H1 (cell line): ENCODE measurements at regions not wholly inside any gene's neighbourhood (a gene's known extent, or its start where the extent isn't known, plus 50 kb on each side); places are given as distances from the start of the nearest gene placed in this dataset.

Experiments used
- CTCF ChIA-PET: fragments of 300-600 bp; sonication (Branson Sonifier 250); formaldehyde crosslinking; loops from one replicate; lab custom pipeline; 2021; ENCODE audit not compliant: partially characterized antibody; lab: Charles Lee
- POLR2A ChIA-PET: fragments of 300-600 bp; sonication (Branson Sonifier 250); formaldehyde crosslinking; loops from one replicate; lab custom pipeline; 2021; ENCODE audit warnings: inconsistent platforms; ENCODE audit not compliant: partially characterized antibody; lab: Charles Lee
- DNase-seq, 2 experiments: peaks; one replicate each; pipeline versions ENCODE4 v3.0.0 to v3.0.0-alpha.2; 2010 to 2022; ENCODE audit warnings: low spot score in 2 of 2, low read depth in 1 of 2, mixed read lengths in 1 of 2
- FAIRE-seq: peaks from 2 replicates; lab custom pipeline; 2011; peaks lifted over from hg19 to GRCh38; lab: Jason Lieb, UNC
- H2AFZ ChIP-seq: 2 replicates; pipeline ENCODE4 v1.8.1; 2012; ENCODE audit warnings: low read length, inconsistent platforms
- H2AK5ac ChIP-seq: 2 replicates; pipeline ENCODE4 v1.6.1; 2013; ENCODE audit warnings: low read depth, low read length
- H2BK120ac ChIP-seq: replicated peaks from 2 replicates; pipeline ENCODE3; 2013; ENCODE audit warnings: low read depth, low read length, inconsistent platforms
- H2BK12ac ChIP-seq: 2 replicates; pipeline ENCODE4 v1.6.1; 2013; ENCODE audit warnings: low read depth, low read length
- H2BK15ac ChIP-seq: 2 replicates; pipeline ENCODE4 v1.6.1; 2013; ENCODE audit warnings: low read length
- H2BK20ac ChIP-seq: 2 replicates; pipeline ENCODE4 v1.6.1; 2013; ENCODE audit warnings: low read length
- H2BK5ac ChIP-seq: 2 replicates; pipeline ENCODE4 v1.6.1; 2013; ENCODE audit warnings: low read depth, low read length
- H3K14ac ChIP-seq: 2 replicates; pipeline ENCODE4 v1.6.1; 2013; ENCODE audit warnings: inconsistent platforms; ENCODE audit not compliant: insufficient read length
- H3K18ac ChIP-seq: 2 replicates; pipeline ENCODE4 v1.6.1; 2013; ENCODE audit warnings: low read length; ENCODE audit errors: extremely low read depth
- H3K23ac ChIP-seq: 2 replicates; pipeline ENCODE4 v1.6.1; 2013; ENCODE audit warnings: inconsistent platforms; ENCODE audit not compliant: insufficient read length
- H3K23me2 ChIP-seq: 2 replicates; pipeline ENCODE4 v1.6.1; 2013; ENCODE audit warnings: low read depth, low read length
- H3K27ac ChIP-seq: 2 replicates; pipeline ENCODE4 v1.6.1; 2011; ENCODE audit warnings: low read depth, low read length, inconsistent platforms
- H3K27me3 ChIP-seq, 4 experiments: replicated peaks in 1 of 4; 1 replicate in 1 of 4; 2 replicates in 3 of 4; pipeline versions ENCODE4 v1.6.1 to v1.8.1; 2011 to 2013; ENCODE audit warnings: low read length in 3 of 4, mild to moderate bottlenecking in 3 of 4, inconsistent platforms in 2 of 4, mixed read lengths in 2 of 4, moderate library complexity in 1 of 4; ENCODE audit not compliant: control insufficient read depth in 3 of 4, insufficient read depth in 3 of 4; ENCODE audit errors: extremely low read depth in 1 of 4
- H3K36me3 ChIP-seq, 4 experiments: 2 replicates each; pipeline versions ENCODE4 v1.6.1 to v1.8.1; 2011 to 2013; ENCODE audit warnings: mild to moderate bottlenecking in 4 of 4, low read length in 3 of 4, moderate library complexity in 2 of 4, control low read depth in 1 of 4, inconsistent platforms in 1 of 4; ENCODE audit not compliant: insufficient read depth in 4 of 4, control insufficient read depth in 2 of 4
- H3K4ac ChIP-seq: replicated peaks from 2 replicates; pipeline ENCODE3; 2013; ENCODE audit warnings: low read length, low read depth, mixed read lengths, inconsistent platforms; ENCODE audit not compliant: insufficient read length
- H3K4me1 ChIP-seq, 4 experiments: replicated peaks in 1 of 4; 1 replicate in 1 of 4; 2 replicates in 3 of 4; pipeline versions ENCODE4 v1.6.1 to v1.8.1; 2011 to 2013; ENCODE audit warnings: low read length in 3 of 4, inconsistent platforms in 2 of 4, mixed read lengths in 1 of 4; ENCODE audit not compliant: insufficient read depth in 4 of 4, control insufficient read depth in 3 of 4
- H3K4me2 ChIP-seq, 2 experiments: 2 replicates each; pipeline versions ENCODE4 v1.6.1 to v1.8.1; 2011 to 2013; ENCODE audit warnings: low read depth in 2 of 2, low read length in 2 of 2, control low read depth in 1 of 2, inconsistent platforms in 1 of 2, mild to moderate bottlenecking in 1 of 2; ENCODE audit not compliant: insufficient read depth in 1 of 2
- H3K4me3 ChIP-seq, 4 experiments: fragments of 200-600, 300-600 bp in 1 of 4; sonication (generic), shearing (Covaris generic), sonication (Bioruptor Twin) in 1 of 4; 2 replicates each; pipeline versions ENCODE4 v1.5.1 to v1.8.1; 2011 to 2016; ENCODE audit warnings: low read length in 4 of 4, low read depth in 3 of 4, control low read depth in 2 of 4, inconsistent platforms in 2 of 4, mild to moderate bottlenecking in 2 of 4, mixed read lengths in 1 of 4, moderate library complexity in 1 of 4; ENCODE audit not compliant: insufficient read depth in 2 of 4; ENCODE audit errors: extremely low read depth in 1 of 4
- H3K56ac ChIP-seq: replicated peaks from 2 replicates; pipeline ENCODE3; 2013; ENCODE audit warnings: low read depth, mild to moderate bottlenecking, mixed read lengths, low read length, inconsistent platforms; ENCODE audit not compliant: insufficient read length
- H3K79me1 ChIP-seq: 2 replicates; pipeline ENCODE4 v1.6.1; 2013; ENCODE audit warnings: low read depth, low read length, control low read depth
- H3K79me2 ChIP-seq, 2 experiments: 2 replicates each; pipeline versions ENCODE4 v1.6.1 to v1.8.1; 2012 to 2013; ENCODE audit warnings: low read length in 2 of 2, mild to moderate bottlenecking in 2 of 2, inconsistent platforms in 1 of 2; ENCODE audit not compliant: insufficient read depth in 2 of 2, control insufficient read depth in 1 of 2
- H3K9ac ChIP-seq, 4 experiments: replicated peaks in 1 of 4; 1 replicate in 1 of 4; 2 replicates in 3 of 4; pipeline versions ENCODE4 v1.6.1 to v1.8.1; 2011 to 2013; ENCODE audit warnings: low read depth in 3 of 4, low read length in 3 of 4, control low read depth in 2 of 4, mild to moderate bottlenecking in 2 of 4, moderate library complexity in 2 of 4, inconsistent platforms in 1 of 4; ENCODE audit errors: extremely low read depth in 1 of 4
- H3K9me3 ChIP-seq, 2 experiments: 2 replicates each; pipeline versions ENCODE4 v1.6.1 to v1.8.1; 2012 to 2013; ENCODE audit warnings: mild to moderate bottlenecking in 2 of 2, moderate library complexity in 2 of 2, control low read depth in 1 of 2, inconsistent platforms in 1 of 2, low read depth in 1 of 2, low read length in 1 of 2, mixed read lengths in 1 of 2; ENCODE audit not compliant: insufficient read depth in 2 of 2
- H4K20me1 ChIP-seq, 2 experiments: replicated peaks in 1 of 2; 2 replicates each; pipeline versions ENCODE3 to v1.8.1; 2011 to 2013; ENCODE audit warnings: inconsistent platforms in 2 of 2, low read length in 2 of 2, mild to moderate bottlenecking in 1 of 2; ENCODE audit not compliant: insufficient read depth in 2 of 2, control insufficient read depth in 1 of 2
- H4K5ac ChIP-seq: 2 replicates; pipeline ENCODE4 v1.6.1; 2013; ENCODE audit warnings: low read length, low read depth, mixed read lengths, inconsistent platforms; ENCODE audit not compliant: insufficient read length
- H4K8ac ChIP-seq: 2 replicates; pipeline ENCODE4 v1.8.0; 2013; ENCODE audit warnings: mild to moderate bottlenecking, moderate library complexity, low read length, inconsistent platforms; ENCODE audit not compliant: insufficient read depth; ENCODE audit errors: extremely low read depth
- H4K91ac ChIP-seq: replicated peaks from 2 replicates; pipeline ENCODE3; 2013; ENCODE audit warnings: low read length, mixed read lengths, inconsistent platforms; ENCODE audit not compliant: insufficient read length
- BCL11A ChIP-seq, 2 experiments: IDR thresholded peaks; one replicate each; pipeline ENCODE4 v1.6.1; 2011; ENCODE audit warnings: low read depth in 2 of 2, low read length in 2 of 2, mild to moderate bottlenecking in 2 of 2
- CBX8 ChIP-seq: fragments of 300-800, 300-1000 bp; sonication (generic); IDR thresholded peaks from 2 replicates; pipeline ENCODE4 v1.7.1; 2016; ENCODE audit warnings: low read depth, low read length, borderline replicate concordance
- CTBP2 ChIP-seq: IDR thresholded peaks from 2 replicates; pipeline ENCODE4 v1.7.0; 2011; ENCODE audit warnings: borderline replicate concordance, mild to moderate bottlenecking, moderate library complexity, mixed read lengths, low read length; ENCODE audit not compliant: insufficient read depth, insufficient read length
- EGR1 ChIP-seq: IDR thresholded peaks from 2 replicates; pipeline ENCODE4 v1.6.1; 2011; ENCODE audit warnings: low read depth, low read length, borderline replicate concordance
- JUN ChIP-seq: IDR thresholded peaks from 2 replicates; pipeline ENCODE4 v1.6.1; 2011; ENCODE audit warnings: low read depth, mild to moderate bottlenecking, improper control_type of control experiment, low read length
- JUND ChIP-seq: IDR thresholded peaks from 2 replicates; pipeline ENCODE4 v1.6.1; 2011; ENCODE audit warnings: mild to moderate bottlenecking, improper control_type of control experiment, low read length
- NANOG ChIP-seq: IDR thresholded peaks from 2 replicates; pipeline ENCODE4 v1.6.1; 2011; ENCODE audit warnings: low read length, low read depth, mild to moderate bottlenecking, inconsistent platforms; ENCODE audit not compliant: insufficient read depth, poor library complexity, severe bottlenecking
- PHF8 ChIP-seq: fragments of 200-600 bp; sonication (generic); conservative IDR thresholded peaks from 2 replicates; pipeline ENCODE4 v1.7.1; 2012; ENCODE audit warnings: low read depth, mild to moderate bottlenecking, inconsistent platforms, low read length, moderate library complexity
- POLR2AphosphoS5 ChIP-seq: IDR thresholded peaks from 2 replicates; pipeline ENCODE4 v1.6.1; 2011; ENCODE audit warnings: low read depth, low read length
- RBBP5 ChIP-seq: IDR thresholded peaks from 2 replicates; pipeline ENCODE4 v1.7.1; 2012; ENCODE audit warnings: low read depth, mild to moderate bottlenecking, inconsistent platforms, low read length, moderate library complexity, borderline replicate concordance
- RXRA ChIP-seq: IDR thresholded peaks from 2 replicates; pipeline ENCODE4 v1.6.1; 2011; ENCODE audit warnings: low read depth, mild to moderate bottlenecking, low read length, moderate library complexity; ENCODE audit not compliant: insufficient read depth
- SIN3A ChIP-seq, 2 experiments: IDR thresholded peaks in 1 of 2; conservative IDR thresholded peaks in 1 of 2; 2 replicates each; pipeline ENCODE4 v1.6.1; 2011 to 2012; ENCODE audit warnings: low read length in 2 of 2, improper control_type of control experiment in 1 of 2, low read depth in 1 of 2, mild to moderate bottlenecking in 1 of 2
- SRF ChIP-seq: IDR thresholded peaks from 2 replicates; pipeline ENCODE4 v1.6.1; 2011; ENCODE audit warnings: mild to moderate bottlenecking, low read depth, low read length, moderate library complexity
- YY1 ChIP-seq: IDR thresholded peaks from 2 replicates; pipeline ENCODE4 v1.6.1; 2011; ENCODE audit warnings: low read depth, mild to moderate bottlenecking, low read length
- WGBS, 2 experiments: shearing (Covaris generic) in 1 of 2; methylation state at CpG; one replicate each; pipeline versions ENCODE4 v1.1.6 to v1.1.7; 2013 to 2015; ENCODE audit warnings: low lambda C conversion rate in 2 of 2, mixed read lengths in 2 of 2, inconsistent platforms in 1 of 2, low coverage in 1 of 2, missing lambda C conversion rate in 1 of 2; ENCODE audit not compliant: insufficient replicate concordance in 2 of 2, insufficient coverage in 1 of 2, insufficient read length in 1 of 2; ENCODE audit errors: extremely low coverage in 1 of 2, missing lambda C conversion rate in 1 of 2; 5-methylcytosine and 5-hydroxymethylcytosine counted together

- Histone ChIP-seq H3K23me2 (no peaks in the 10 kb centered on the region), H3K4me1 (peaks cover 0 to 10% (median 1%) of the 10 kb centered on the region in 4 experiments; a peak in 5 of 7 replicates), H2AFZ (no peak overlapping the region), H3K14ac (no peak overlapping the region), H3K79me1 (no peaks in the 10 kb centered on the region), H3K4me2 (no peak overlapping the region), H3K23ac (no peak overlapping the region), H3K4me3 (no peak overlapping the region), H3K18ac (no peak overlapping the region), H3K9ac (no peak overlapping the region), H4K8ac (no peak overlapping the region), H2AK5ac (no peak overlapping the region), H3K36me3 (no peaks in the 10 kb centered on the region), H2BK5ac (no peak overlapping the region), H3K27me3 (no peaks in the 10 kb centered on the region), H4K5ac (no peak overlapping the region), H2BK120ac (no peak overlapping the region), H3K56ac (no peak overlapping the region), H4K20me1 (no peaks in the 10 kb centered on the region), H4K91ac (no peak overlapping the region), H3K9me3 (peaks cover 0 to 4% of the 10 kb centered on the region in 2 experiments; a peak in 1 of 4 replicates), H3K4ac (no peak overlapping the region), H3K79me2 (no peaks in the 10 kb centered on the region), H2BK20ac (no peak overlapping the region; the same call in 1 of the 2 replicates), H2BK12ac (no peak overlapping the region), H3K27ac (no peak overlapping the region), H2BK15ac (no peak overlapping the region)
- DNase-seq (no peak), FAIRE-seq (no peak)
- CTCF ChIA-PET, result interaction anchor here (0.6 to 1.8 kb wide), 8 partner anchors 9 to 330 kb away, joined by 3 to 12 read pairs (median 3); no protein-coding TSS in a partner anchor
- WGBS, 2 experiments, result 88% methylated on average over 5 of the region's 7 CpGs; no CpG with 5 or more reads in 1 of the 2 experiments
- POLR2A ChIA-PET, result interaction anchor here (0.8 kb wide), 1 partner anchor 14 kb away, joined by 3 read pairs; no protein-coding TSS in a partner anchor
- TF ChIP-seq CBX8 (no peak), SIN3A (conservative IDR thresholded peaks at IDR 0.05 in 1 of 2, IDR thresholded peaks at IDR 0.05 in 1 of 2; ENCODE audit: low read depth in 1 of 2, low read length in 2 of 2) (no peak), JUND (no peak), CTBP2 (no peak), SRF (no peak), RBBP5 (no peak), BCL11A (IDR thresholded peaks at IDR 0.05; ENCODE audit: low read depth in 2 of 2, low read length in 2 of 2) (no peak), POLR2AphosphoS5 (no peak), JUN (no peak), PHF8 (no peak), YY1 (no peak), NANOG (no peak), EGR1 (no peak), RXRA (no peak)
Observed at GRCh38 chr3:43873723-43874122, 183.0 kb downstream of the ABHD5 start.
